HG02884 (cell line): ENCODE measurements at regions not wholly inside any gene's neighbourhood (a gene's known extent, or its start where the extent isn't known, plus 50 kb on each side); places are given as distances from the start of the nearest gene placed in this dataset.
"Not testable (repeated sequence)": the region's sequence is repeated elsewhere in the genome, so short reads cannot be mapped to it uniquely, and the experiment has no call there.

Experiments
- ATAC-seq: cut with Tn5 transposase; IDR thresholded peaks from one replicate; pipeline ENCODE4 v1.9.1; 2021; ENCODE audit warnings: mild to moderate bottlenecking, moderate library complexity; ENCODE audit not compliant: unreplicated experiment

GRCh38 chr6:80579391-80580023 lies 473.0 kb downstream of the BCKDHB start:
- ATAC-seq, result no peak

- not testable (repeated sequence) for ATAC-seq
Observed at GRCh38 chr6:80573320-80573719, 466.8 kb downstream of the BCKDHB start.

- peak; percentile 89 for ATAC-seq
Observed at GRCh38 chr6:80566361-80566760, 459.9 kb downstream of the BCKDHB start.

GRCh38 chr6:80553071-80553740 lies 446.7 kb downstream of the BCKDHB start:
- no peak for ATAC-seq

- ATAC-seq, result no peak
Observed at GRCh38 chr6:80550748-80551147, 444.3 kb downstream of the BCKDHB start.

- ATAC-seq, result no peak
Observed at GRCh38 chr6:80550281-80550680, 443.8 kb downstream of the BCKDHB start.

GRCh38 chr6:80548532-80548931 lies 442.1 kb downstream of the BCKDHB start:
- ATAC-seq, result no peak

- ATAC-seq, result peak; percentile 36
Observed at GRCh38 chr6:80547827-80548226, 441.4 kb downstream of the BCKDHB start.

- peak; percentile 37 for ATAC-seq
Observed at GRCh38 chr6:80544976-80545722, 438.7 kb downstream of the BCKDHB start.

GRCh38 chr6:80544555-80544954 lies 438.1 kb downstream of the BCKDHB start:
- ATAC-seq, result no peak

GRCh38 chr6:80543598-80544222 lies 437.2 kb downstream of the BCKDHB start:
- ATAC-seq, result no peak

GRCh38 chr6:80543151-80543550 lies 436.7 kb downstream of the BCKDHB start:
- no peak for ATAC-seq

- ATAC-seq, result no peak
Observed at GRCh38 chr6:80541886-80542285, 435.4 kb downstream of the BCKDHB start.

- no peak for ATAC-seq
Observed at GRCh38 chr6:80541181-80541580, 434.7 kb downstream of the BCKDHB start.

GRCh38 chr6:80540700-80541099 lies 434.2 kb downstream of the BCKDHB start:
- no peak for ATAC-seq

GRCh38 chr6:80537118-80537972 lies 430.9 kb downstream of the BCKDHB start:
- ATAC-seq, result no peak

GRCh38 chr6:80535914-80536565 lies 429.6 kb downstream of the BCKDHB start:
- ATAC-seq, result no peak

- no peak for ATAC-seq
Observed at GRCh38 chr6:80531681-80532619, 425.5 kb downstream of the BCKDHB start.

- ATAC-seq, result no peak
Observed at GRCh38 chr6:80530103-80530502, 423.6 kb downstream of the BCKDHB start.
